BJ (cell line): ENCODE measurements at regions not wholly inside any gene's neighbourhood (a gene's known extent, or its start where the extent isn't known, plus 50 kb on each side); places are given as distances from the start of the nearest gene placed in this dataset.

Source experiments
- CTCF ChIA-PET: fragments of 350-600 bp; formaldehyde crosslinking; extraction: SDS; loops from one replicate; lab custom pipeline; 2021; ENCODE audit warnings: antibody characterized with exemption, inconsistent platforms; lab: Yijun Ruan, JAX
- POLR2A ChIA-PET: fragments of 300-600 bp; sonication (Branson Sonifier 250); formaldehyde crosslinking; extraction: SDS; loops from one replicate; lab custom pipeline; 2021; ENCODE audit warnings: antibody characterized with exemption; lab: Charles Lee
- DNase-seq: peaks from one replicate; pipeline ENCODE4 v3.0.0-alpha.2; 2011; ENCODE audit warnings: low read depth
- H3K27me3 ChIP-seq: 2 replicates; pipeline ENCODE4 v1.6.0; 2011; ENCODE audit warnings: low read length; ENCODE audit not compliant: control insufficient read depth, insufficient read depth
- H3K36me3 ChIP-seq: 2 replicates; pipeline ENCODE4 v1.5.1; 2011; ENCODE audit warnings: low read length; ENCODE audit not compliant: control insufficient read depth, insufficient read depth
- H3K4me3 ChIP-seq: 2 replicates; pipeline ENCODE4 v1.5.1; 2011; ENCODE audit warnings: low read depth, mild to moderate bottlenecking, control low read depth, low read length
- CTCF ChIP-seq: IDR thresholded peaks from 2 replicates; pipeline ENCODE4 v1.5.1; 2011; ENCODE audit warnings: low read depth, mild to moderate bottlenecking, control low read depth, inconsistent platforms, low read length, moderate library complexity; ENCODE audit not compliant: insufficient read depth

GRCh38 chr2:133975676-133976428 is 278.0 kb upstream of the MGAT5 start:
- H3K4me3 ChIP-seq: no peak overlapping the region
- TF ChIP-seq CTCF: no peak
- no peaks in the 10 kb centered on the region for H3K36me3 ChIP-seq
- no peaks in the 10 kb centered on the region; the same call in 1 of the 2 replicates for H3K27me3 ChIP-seq
- CTCF ChIA-PET: interaction anchor here (1.4 kb wide), 1 partner anchor 8 kb away, joined by 3 read pairs; no protein-coding TSS in a partner anchor
- POLR2A ChIA-PET: no interaction called here
- DNase-seq: no peak

- H3K27me3 ChIP-seq: no peaks in the 10 kb centered on the region; the same call in 1 of the 2 replicates
- no peak overlapping the region for H3K4me3 ChIP-seq
- POLR2A ChIA-PET: no interaction called here
- DNase-seq: no peak
- no peaks in the 10 kb centered on the region for H3K36me3 ChIP-seq
- CTCF ChIA-PET: interaction anchor here (1.4 kb wide), 1 partner anchor 9 kb away, joined by 3 read pairs; no protein-coding TSS in a partner anchor
- TF ChIP-seq CTCF: no peak
Observed at GRCh38 chr2:133976659-133977058, 277.2 kb upstream of the MGAT5 start.

- no peak overlapping the region for H3K4me3 ChIP-seq
- CTCF ChIA-PET: no interaction called here
- no peaks in the 10 kb centered on the region; the same call in 1 of the 2 replicates for H3K27me3 ChIP-seq
- no peak for TF ChIP-seq CTCF
- POLR2A ChIA-PET: no interaction called here
- H3K36me3 ChIP-seq: no peaks in the 10 kb centered on the region
- no peak for DNase-seq
Observed at GRCh38 chr2:133977405-133977804, 276.5 kb upstream of the MGAT5 start.

GRCh38 chr2:133982256-133982655 is 271.6 kb upstream of the MGAT5 start:
- TF ChIP-seq CTCF: no peak
- ChIA-PET POLR2A (no interaction called here), CTCF (no interaction called here)
- DNase-seq: no peak
- Histone ChIP-seq H3K4me3 (no peak overlapping the region), H3K36me3 (no peaks in the 10 kb centered on the region), H3K27me3 (no peaks in the 10 kb centered on the region; the same call in 1 of the 2 replicates)

GRCh38 chr2:133985563-133985962 is 268.3 kb upstream of the MGAT5 start:
- DNase-seq: no peak
- CTCF ChIA-PET: no interaction called here
- no peak overlapping the region for H3K4me3 ChIP-seq
- no peaks in the 10 kb centered on the region for H3K36me3 ChIP-seq
- H3K27me3 ChIP-seq: no peaks in the 10 kb centered on the region
- POLR2A ChIA-PET: interaction anchor here (0.7 to 0.8 kb wide), 2 partner anchors 28 to 98 kb away, joined by 4 read pairs; no protein-coding TSS in a partner anchor
- TF ChIP-seq CTCF: no peak
